Mucosa of stomach (tissue), 1 donor: ENCODE measurements at regions not wholly inside any gene's neighbourhood (a gene's known extent, or its start where the extent isn't known, plus 50 kb on each side); places are given as distances from the start of the nearest gene placed in this dataset.

Experiments used
- H3K27me3 ChIP-seq: one replicate; pipeline ENCODE4 v1.7.0; 2013; ENCODE audit warnings: mild to moderate bottlenecking, low read length; ENCODE audit not compliant: control insufficient read depth, insufficient read depth
- H3K36me3 ChIP-seq: one replicate; pipeline ENCODE4 v1.7.0; 2013; ENCODE audit warnings: low read length; ENCODE audit not compliant: control insufficient read depth, insufficient read depth
- H3K4me1 ChIP-seq: one replicate; pipeline ENCODE4 v1.7.0; 2013; ENCODE audit warnings: mild to moderate bottlenecking, low read length; ENCODE audit not compliant: control insufficient read depth, insufficient read depth
- H3K4me3 ChIP-seq: one replicate; pipeline ENCODE4 v1.7.0; 2013; ENCODE audit warnings: low read length
- H3K9ac ChIP-seq: one replicate; pipeline ENCODE4 v1.7.0; 2013; ENCODE audit warnings: mild to moderate bottlenecking, low read length, moderate library complexity
- H3K9me3 ChIP-seq: one replicate; pipeline ENCODE4 v1.7.0; 2013; ENCODE audit warnings: mild to moderate bottlenecking, low read length, moderate library complexity; ENCODE audit not compliant: control insufficient read depth
- donor health status: Pancreatic carcinoma.

DNA sequence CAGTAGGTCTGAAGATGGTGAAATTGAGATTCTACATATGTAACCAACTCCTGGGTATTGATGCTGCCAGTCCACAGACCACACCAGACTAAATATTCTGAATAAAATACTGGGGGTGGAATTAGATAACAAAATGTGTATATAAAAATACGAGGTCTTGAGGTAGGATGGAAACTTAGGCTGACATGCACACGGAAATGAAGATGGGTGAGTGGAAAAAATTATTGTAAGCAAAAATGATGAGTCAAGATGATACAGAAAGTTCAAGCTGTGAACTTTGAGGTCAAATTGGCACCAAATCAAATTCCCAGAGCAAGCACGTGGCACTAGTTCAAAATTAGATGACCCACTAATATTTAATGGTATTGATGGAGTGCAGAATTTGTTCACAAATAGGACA is 713.4 kb upstream of the ACO1 start:
- no peaks in the 10 kb centered on the region for H3K27me3 ChIP-seq
- H3K4me3 ChIP-seq, result no peak overlapping the region
- no peak overlapping the region for H3K9ac ChIP-seq
- no peaks in the 10 kb centered on the region for H3K9me3 ChIP-seq
- H3K36me3 ChIP-seq, result no peaks in the 10 kb centered on the region
- H3K4me1 ChIP-seq, result no peaks in the 10 kb centered on the region

GRCh38 chr9:31674264-31674663 is 710.2 kb upstream of the ACO1 start:
- no peaks in the 10 kb centered on the region for H3K36me3 ChIP-seq
- no peaks in the 10 kb centered on the region for H3K9me3 ChIP-seq
- H3K27me3 ChIP-seq, result no peaks in the 10 kb centered on the region
- H3K9ac ChIP-seq, result no peak overlapping the region
- no peak overlapping the region for H3K4me3 ChIP-seq
- no peaks in the 10 kb centered on the region for H3K4me1 ChIP-seq

GRCh38 chr9:31677415-31677814 is 707.0 kb upstream of the ACO1 start:
- Histone ChIP-seq H3K9ac (no peak overlapping the region), H3K36me3 (no peaks in the 10 kb centered on the region), H3K4me3 (no peak overlapping the region), H3K27me3 (no peaks in the 10 kb centered on the region), H3K9me3 (no peaks in the 10 kb centered on the region), H3K4me1 (no peaks in the 10 kb centered on the region)

- no peak overlapping the region for H3K4me3 ChIP-seq
- no peaks in the 10 kb centered on the region for H3K9me3 ChIP-seq
- H3K9ac ChIP-seq, result no peak overlapping the region
- H3K4me1 ChIP-seq, result no peaks in the 10 kb centered on the region
- no peaks in the 10 kb centered on the region for H3K36me3 ChIP-seq
- H3K27me3 ChIP-seq, result no peaks in the 10 kb centered on the region
Observed at GRCh38 chr9:31677877-31678276, 706.6 kb upstream of the ACO1 start.

GRCh38 chr9:31683116-31683515 is 701.3 kb upstream of the ACO1 start:
- Histone ChIP-seq H3K4me1 (no peaks in the 10 kb centered on the region), H3K9me3 (no peaks in the 10 kb centered on the region), H3K4me3 (no peak overlapping the region), H3K36me3 (no peaks in the 10 kb centered on the region), H3K27me3 (no peaks in the 10 kb centered on the region), H3K9ac (no peak overlapping the region)

- no peaks in the 10 kb centered on the region for H3K36me3 ChIP-seq
- no peak overlapping the region for H3K9ac ChIP-seq
- no peaks in the 10 kb centered on the region for H3K9me3 ChIP-seq
- H3K4me1 ChIP-seq, result no peaks in the 10 kb centered on the region
- no peak overlapping the region for H3K4me3 ChIP-seq
- H3K27me3 ChIP-seq, result no peaks in the 10 kb centered on the region
Observed at GRCh38 chr9:31697956-31698355, 686.5 kb upstream of the ACO1 start.

GRCh38 chr9:31699836-31700235 is 684.6 kb upstream of the ACO1 start:
- no peaks in the 10 kb centered on the region for H3K9me3 ChIP-seq
- H3K9ac ChIP-seq, result no peak overlapping the region
- H3K4me3 ChIP-seq, result no peak overlapping the region
- no peaks in the 10 kb centered on the region for H3K4me1 ChIP-seq
- no peaks in the 10 kb centered on the region for H3K36me3 ChIP-seq
- H3K27me3 ChIP-seq, result no peaks in the 10 kb centered on the region

DNA sequence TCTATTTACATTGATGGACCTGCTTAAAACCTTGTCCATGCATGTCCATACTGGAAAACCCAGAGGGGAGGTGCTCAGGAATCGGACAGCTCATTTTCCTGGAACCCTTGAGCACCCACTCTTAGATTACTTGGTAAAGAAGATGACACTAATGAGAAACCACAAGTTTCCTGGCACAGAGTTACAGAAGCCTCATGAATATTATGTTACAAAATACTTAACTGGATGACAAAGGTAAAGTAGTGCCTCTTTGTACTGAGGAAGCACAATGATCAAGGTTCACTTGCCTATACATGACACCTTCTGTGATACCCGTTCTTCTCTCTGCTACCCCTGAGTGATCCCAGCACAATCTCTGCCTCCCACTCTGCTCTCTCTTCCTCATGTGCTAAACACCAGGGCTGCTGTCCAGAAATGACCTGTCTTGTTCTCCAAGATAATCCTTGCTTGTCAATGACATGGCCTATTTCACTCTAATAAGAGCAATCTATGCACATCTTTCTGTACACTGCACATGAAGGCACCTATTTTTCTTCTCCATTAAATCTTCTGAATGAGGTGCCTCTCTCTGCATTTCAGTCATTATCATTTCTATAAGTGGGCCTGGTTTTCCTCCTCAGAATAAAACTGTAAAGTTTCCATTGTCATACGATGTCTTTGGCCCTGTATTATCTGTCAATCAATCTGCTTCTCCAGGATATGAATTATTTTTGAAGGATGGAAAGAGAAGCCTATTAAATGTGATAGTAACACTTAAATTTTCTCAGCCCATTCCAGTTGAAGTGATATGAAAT is 684.0 kb upstream of the ACO1 start:
- Histone ChIP-seq H3K9ac (no peak overlapping the region), H3K36me3 (no peaks in the 10 kb centered on the region), H3K9me3 (no peaks in the 10 kb centered on the region), H3K4me3 (no peak overlapping the region), H3K27me3 (no peaks in the 10 kb centered on the region), H3K4me1 (no peaks in the 10 kb centered on the region)

GRCh38 chr9:31702957-31703356 is 681.5 kb upstream of the ACO1 start:
- no peaks in the 10 kb centered on the region for H3K36me3 ChIP-seq

GRCh38 chr9:31715250-31715649 is 669.2 kb upstream of the ACO1 start:
- peaks cover 10% of the 10 kb centered on the region for H3K4me1 ChIP-seq
- H3K4me3 ChIP-seq, result no peak overlapping the region
- no peak overlapping the region for H3K9ac ChIP-seq
- no peaks in the 10 kb centered on the region for H3K27me3 ChIP-seq
- H3K9me3 ChIP-seq, result no peaks in the 10 kb centered on the region
- no peaks in the 10 kb centered on the region for H3K36me3 ChIP-seq

More at GRCh38 chr9:31702957-31703356, 681.5 kb upstream of the ACO1 start:
- no peak overlapping the region for H3K4me3 ChIP-seq
- no peaks in the 10 kb centered on the region for H3K9me3 ChIP-seq
- no peaks in the 10 kb centered on the region for H3K4me1 ChIP-seq
- no peak overlapping the region for H3K9ac ChIP-seq
- no peaks in the 10 kb centered on the region for H3K27me3 ChIP-seq

DNA sequence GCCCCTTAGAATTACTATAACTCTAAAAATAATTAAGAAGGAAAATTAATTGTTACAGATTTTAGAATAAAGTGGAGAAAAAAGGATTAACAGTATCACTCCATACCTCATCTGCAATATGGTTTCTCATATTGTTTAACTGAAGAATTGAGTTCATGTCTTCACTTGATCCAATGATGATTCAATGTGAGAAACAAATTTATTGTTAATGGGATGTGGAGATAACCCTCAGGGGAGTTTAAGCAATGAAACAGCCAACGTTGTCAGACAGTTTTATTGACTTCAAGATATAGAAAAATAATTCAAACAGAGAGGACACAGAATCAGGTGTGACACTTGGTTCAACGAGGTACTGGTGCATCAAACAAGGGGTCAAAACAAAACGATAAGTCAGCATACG is 665.2 kb upstream of the ACO1 start:
- H3K9me3 ChIP-seq, result no peaks in the 10 kb centered on the region

DNA sequence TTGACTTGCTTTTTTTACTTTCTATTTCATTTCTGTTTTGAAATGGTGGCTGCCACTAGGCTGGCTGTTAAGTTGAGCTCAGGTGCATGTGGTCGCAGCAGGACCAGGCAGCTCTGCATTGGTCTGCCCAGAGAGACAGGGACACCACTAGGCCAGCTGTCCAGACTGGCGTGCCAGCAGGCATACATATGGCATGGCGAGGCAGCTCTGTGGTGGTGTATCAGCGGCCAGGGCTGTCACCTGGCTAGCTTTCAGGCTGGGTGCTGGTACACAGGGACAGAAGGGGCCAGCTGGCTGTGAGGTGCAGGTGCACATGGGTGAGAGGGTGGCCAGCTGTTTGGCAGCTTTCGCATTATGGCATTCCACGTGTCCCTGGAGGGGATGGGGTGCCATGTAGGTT is 654.0 kb upstream of the ACO1 start:
- Histone ChIP-seq H3K27me3 (no peaks in the 10 kb centered on the region), H3K4me3 (no peak overlapping the region), H3K4me1 (no peaks in the 10 kb centered on the region)

More for the DNA sequence above, 665.2 kb upstream of the ACO1 start:
- H3K4me3 ChIP-seq, result no peak overlapping the region
- no peaks in the 10 kb centered on the region for H3K36me3 ChIP-seq
- H3K4me1 ChIP-seq, result peaks cover 10% of the 10 kb centered on the region
- H3K9ac ChIP-seq, result no peak overlapping the region
- H3K27me3 ChIP-seq, result no peaks in the 10 kb centered on the region

DNA sequence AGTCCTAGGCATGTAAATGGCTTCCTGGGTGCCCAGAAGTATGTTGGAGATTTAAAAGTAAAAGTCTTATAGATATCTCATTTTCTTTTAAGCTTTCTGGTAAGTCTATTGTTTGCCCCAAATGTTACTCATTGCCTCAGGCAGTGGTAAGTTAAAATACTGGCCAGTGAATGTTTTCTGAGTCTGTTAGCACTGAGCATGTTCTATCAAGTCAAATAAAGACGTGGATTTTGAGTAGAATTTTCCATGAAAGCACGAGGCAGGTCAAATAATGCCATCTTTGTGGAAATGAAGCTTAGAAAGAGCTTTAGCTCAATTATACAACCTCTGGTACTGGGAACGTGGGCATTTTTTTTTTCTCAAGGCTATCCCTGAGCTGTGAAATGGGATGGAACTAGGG is 651.3 kb upstream of the ACO1 start:
- Histone ChIP-seq H3K9ac (no peak overlapping the region), H3K36me3 (no peaks in the 10 kb centered on the region), H3K4me1 (no peaks in the 10 kb centered on the region), H3K9me3 (no peaks in the 10 kb centered on the region), H3K4me3 (no peak overlapping the region), H3K27me3 (no peaks in the 10 kb centered on the region)

More for the DNA sequence above, 654.0 kb upstream of the ACO1 start:
- Histone ChIP-seq H3K9me3 (no peaks in the 10 kb centered on the region), H3K36me3 (no peaks in the 10 kb centered on the region), H3K9ac (no peak overlapping the region)
